ENCODE measurements at regions not wholly inside any gene's neighbourhood (a gene's known extent, or its start where the extent isn't known, plus 50 kb on each side); places are given as distances from the start of the nearest gene placed in this dataset.

GRCh38 chr7:68807666-68808065, 790.6 kb upstream of the AUTS2 start:
- no peak for TF ChIP-seq CTCF (conservative IDR thresholded peaks at IDR 0.05; ENCODE audit: low read depth in 2 of 2)
- TF ChIP-seq EZH2phosphoT487 (IDR thresholded peaks at IDR 0.05; ENCODE audit: unreplicated experiment): no peak
- TF ChIP-seq ETS1 (IDR thresholded peaks at IDR 0.05): no peak
- TF ChIP-seq EZH2 (IDR thresholded peaks at IDR 0.05; ENCODE audit: low read depth, unreplicated experiment): no peak
- TF ChIP-seq POLR2AphosphoS5 (IDR thresholded peaks at IDR 0.05; ENCODE audit: low read depth): no peak
- TF ChIP-seq CREB1 (CRISPR knock-in tag; IDR thresholded peaks at IDR 0.05; ENCODE audit: low read depth): no peak
- TF ChIP-seq JUNB (IDR thresholded peaks at IDR 0.05; ENCODE audit: unreplicated experiment): no peak
- no peak for TF ChIP-seq REST (IDR thresholded peaks at IDR 0.05; ENCODE audit: unreplicated experiment)
- no peak for TF ChIP-seq ZNF114 (CRISPR knock-in tag; IDR thresholded peaks at IDR 0.05)
- no peak for TF ChIP-seq STAT1 (IDR thresholded peaks at IDR 0.05; ENCODE audit: unreplicated experiment)
- no peak for TF ChIP-seq ZNF331 (CRISPR knock-in tag; IDR thresholded peaks at IDR 0.05; ENCODE audit: low read depth)
